MG63 (cell line): ENCODE measurements at regions not wholly inside any gene's neighbourhood (a gene's known extent, or its start where the extent isn't known, plus 50 kb on each side); places are given as distances from the start of the nearest gene placed in this dataset.

Experiments used
- DNase-seq: peaks from one replicate; pipeline ENCODE4 v3.0.0-alpha.2; 2020
- H3K27me3 ChIP-seq: fragments of 250-450 bp; sonication (Bioruptor Pico); 2 replicates; pipeline ENCODE4 v1.5.1; 2020; ENCODE audit warnings: mild to moderate bottlenecking, moderate library complexity
- H3K36me3 ChIP-seq: fragments of 250-450 bp; sonication (Bioruptor Pico); 2 replicates; pipeline ENCODE4 v1.5.1; 2020; ENCODE audit warnings: mild to moderate bottlenecking, moderate library complexity
- H3K4me3 ChIP-seq: fragments of 250-450 bp; sonication (Bioruptor Pico); 2 replicates; pipeline ENCODE4 v1.5.1; 2020; ENCODE audit warnings: mild to moderate bottlenecking, moderate library complexity
- H3K9me3 ChIP-seq: fragments of 250-450 bp; sonication (Bioruptor Pico); 2 replicates; pipeline ENCODE4 v1.5.1; 2020; ENCODE audit warnings: mild to moderate bottlenecking, moderate library complexity

DNA sequence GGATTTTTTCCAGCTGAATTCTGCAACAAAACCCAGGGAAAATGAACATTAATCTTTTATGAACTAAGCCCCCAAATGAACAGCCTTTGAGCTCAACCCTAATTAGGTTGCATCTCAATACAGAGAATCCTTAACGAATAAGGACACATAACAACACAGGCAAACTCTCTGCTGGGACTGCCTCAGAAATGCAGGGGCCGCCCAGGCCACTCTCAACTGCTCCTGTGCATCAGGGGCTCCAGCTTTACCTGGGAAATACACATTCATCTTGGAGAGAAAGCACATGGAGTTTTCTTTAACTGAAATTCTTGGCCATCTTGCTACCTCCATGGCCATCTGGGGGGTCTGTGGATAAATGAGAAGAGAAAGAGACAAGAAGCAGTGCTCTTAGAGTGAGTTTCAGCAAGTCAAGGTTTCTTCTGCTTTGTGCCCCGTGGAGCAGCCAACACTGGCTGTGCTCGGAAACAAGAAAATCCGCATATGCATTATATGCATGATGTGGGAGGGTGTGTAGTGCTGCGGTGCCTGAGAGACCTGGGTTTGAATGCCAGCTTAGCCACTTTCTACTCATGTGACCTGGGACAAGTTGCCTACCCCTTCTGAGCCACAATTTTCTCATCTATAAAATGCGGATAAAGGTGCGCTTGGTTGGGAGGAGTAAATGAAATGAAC is 81.9 kb upstream of the RCN1 start:
- H3K4me3 ChIP-seq = no peak overlapping the region
- no peak for DNase-seq
- no peaks in the 10 kb centered on the region for H3K9me3 ChIP-seq
- H3K27me3 ChIP-seq = no peaks in the 10 kb centered on the region
- no peaks in the 10 kb centered on the region for H3K36me3 ChIP-seq

DNA sequence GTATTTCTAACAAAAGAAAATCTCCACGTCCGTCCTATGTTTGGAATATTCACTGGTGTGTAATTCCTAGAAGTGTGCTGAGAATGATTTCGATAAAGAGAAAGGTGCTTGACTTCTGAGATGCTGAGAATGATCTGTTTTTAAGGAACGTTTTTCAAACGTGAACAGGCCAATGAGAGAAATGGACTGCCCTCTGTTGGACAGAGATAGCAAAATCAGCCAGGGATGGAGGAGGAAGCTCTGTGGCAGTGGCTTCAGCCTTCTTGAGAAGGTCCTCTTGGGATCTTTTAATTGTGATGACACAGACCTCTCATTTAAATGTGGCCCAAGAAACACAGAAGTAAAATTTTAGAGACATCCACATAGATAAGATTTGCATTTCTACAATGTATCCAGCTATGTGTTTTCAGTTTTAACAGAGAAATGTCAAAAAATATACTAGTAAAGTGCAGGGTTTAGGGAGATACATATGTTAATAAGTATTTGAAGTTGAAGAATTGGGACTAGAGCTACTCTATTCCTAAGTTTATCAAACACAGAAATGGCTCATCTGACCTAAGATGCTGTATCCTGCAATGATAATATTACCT is 84.0 kb upstream of the RCN1 start:
- H3K36me3 ChIP-seq = no peaks in the 10 kb centered on the region

DNA sequence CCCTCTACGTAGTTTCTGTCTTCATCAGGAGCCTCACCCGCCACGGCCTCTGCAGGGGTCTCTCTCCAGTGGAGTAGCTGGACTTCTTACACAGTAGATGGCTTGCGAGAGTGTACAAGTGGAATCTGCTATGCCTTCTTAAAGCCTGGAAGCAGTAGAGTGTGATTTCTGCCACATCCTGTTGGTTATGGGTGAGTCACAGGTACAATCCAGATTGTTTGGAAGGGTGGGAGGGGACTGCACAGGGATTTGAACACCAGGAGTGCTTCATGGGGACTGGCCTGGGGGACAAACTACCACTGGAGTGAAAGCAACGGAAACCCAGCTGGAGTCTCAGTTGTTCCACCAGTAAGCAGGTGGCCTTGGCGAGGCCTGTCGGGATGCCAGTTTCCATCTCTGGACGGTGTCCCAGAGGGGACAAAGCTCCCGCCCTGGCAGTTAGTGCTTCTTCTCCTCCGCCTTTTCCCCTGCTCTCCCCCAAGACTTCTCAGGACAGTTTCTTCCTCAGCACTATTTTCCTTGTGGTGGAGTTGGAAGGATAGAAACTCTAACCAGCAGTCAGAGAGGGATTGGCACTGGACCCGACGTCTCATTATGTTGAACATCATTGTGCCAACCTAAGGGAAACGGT is 85.0 kb upstream of the RCN1 start:
- DNase-seq = peak; percentile 45
- Histone ChIP-seq H3K36me3 (no peaks in the 10 kb centered on the region), H3K4me3 (no peak overlapping the region), H3K27me3 (no peaks in the 10 kb centered on the region), H3K9me3 (no peaks in the 10 kb centered on the region)

More for the DNA sequence above, 84.0 kb upstream of the RCN1 start:
- peak; percentile 10 for DNase-seq
- no peaks in the 10 kb centered on the region for H3K27me3 ChIP-seq
- no peaks in the 10 kb centered on the region for H3K9me3 ChIP-seq
- no peak overlapping the region for H3K4me3 ChIP-seq

DNA sequence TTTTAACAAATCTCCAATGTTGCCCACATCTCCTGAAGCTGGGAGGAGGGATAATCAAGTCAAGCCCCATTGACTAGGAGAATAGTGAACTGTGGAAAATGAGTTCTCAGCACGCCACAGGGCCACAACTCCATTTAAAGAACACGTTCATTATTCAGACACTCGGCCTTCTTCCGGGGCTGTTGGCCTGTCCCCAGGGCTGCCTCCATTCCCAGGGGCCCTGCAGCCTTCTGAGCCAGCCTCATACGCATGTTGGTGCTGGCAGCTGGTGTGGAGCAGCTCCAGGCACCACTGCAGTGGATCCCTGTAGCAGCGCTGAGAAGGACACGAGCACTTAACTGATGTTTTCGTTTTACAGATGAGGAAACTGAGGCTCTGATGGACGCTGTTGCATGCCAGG is 87.5 kb upstream of the RCN1 start:
- no peaks in the 10 kb centered on the region for H3K36me3 ChIP-seq
- no peaks in the 10 kb centered on the region for H3K27me3 ChIP-seq
- H3K4me3 ChIP-seq = no peak overlapping the region
- H3K9me3 ChIP-seq = no peaks in the 10 kb centered on the region
- no peak for DNase-seq

DNA sequence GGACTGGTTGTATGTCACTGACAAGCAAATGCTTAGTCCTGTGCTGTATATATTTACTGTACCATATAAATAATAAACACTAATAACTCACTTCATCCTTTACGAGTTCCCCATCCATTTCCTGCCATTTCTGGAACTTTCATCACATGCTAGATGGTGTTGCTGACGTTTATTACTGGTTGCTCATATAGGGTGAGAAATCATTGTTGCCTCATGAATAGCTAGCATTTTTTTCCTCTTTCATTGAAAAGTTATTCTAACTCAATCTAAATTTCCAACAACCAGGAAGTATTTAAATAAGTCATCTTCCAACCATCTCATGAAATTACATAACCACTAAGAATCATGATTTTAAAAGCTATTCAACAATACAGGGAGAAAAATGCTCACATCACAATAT is 88.6 kb upstream of the RCN1 start:
- Histone ChIP-seq H3K36me3 (no peaks in the 10 kb centered on the region), H3K4me3 (no peak overlapping the region), H3K9me3 (no peaks in the 10 kb centered on the region), H3K27me3 (no peaks in the 10 kb centered on the region)
- DNase-seq = no peak

GRCh38 chr11:31997955-31998354 is 92.9 kb upstream of the RCN1 start:
- Histone ChIP-seq H3K4me3 (no peak overlapping the region), H3K27me3 (no peaks in the 10 kb centered on the region), H3K36me3 (no peaks in the 10 kb centered on the region), H3K9me3 (no peaks in the 10 kb centered on the region)
- DNase-seq = no peak

DNA sequence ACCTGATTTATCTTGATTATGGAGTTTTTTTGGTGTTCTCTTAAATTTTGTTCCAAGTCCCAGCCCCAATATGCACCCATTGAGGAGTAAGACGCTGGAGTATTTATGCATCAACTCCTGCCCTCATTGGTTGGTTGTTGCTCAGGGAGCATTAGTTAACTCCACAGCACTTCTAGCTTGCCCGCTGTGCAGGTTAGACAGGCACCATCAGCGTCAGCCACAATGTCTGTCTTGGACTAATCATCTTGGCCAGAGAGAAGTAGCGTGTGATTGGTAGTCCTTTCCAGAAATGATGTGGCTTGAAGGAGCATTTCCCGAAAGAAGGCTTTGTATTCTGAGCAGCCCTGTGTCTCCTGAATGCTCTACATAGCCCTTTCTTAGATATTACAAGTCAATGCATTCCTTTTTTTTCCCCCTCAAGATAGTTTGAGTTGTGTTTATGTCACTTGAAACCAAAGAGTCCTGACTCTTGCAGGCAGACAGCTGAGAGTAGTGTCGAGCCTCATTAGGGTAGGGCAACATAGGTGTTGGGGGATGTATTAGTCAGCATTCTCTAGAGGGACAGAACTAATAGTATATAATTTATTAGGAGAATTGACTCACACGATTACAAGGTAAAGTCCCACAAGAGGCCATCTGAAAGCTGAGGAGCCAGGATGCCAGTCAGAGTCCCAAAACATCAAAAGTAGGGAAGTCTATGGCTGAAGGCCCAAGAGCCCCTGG is 94.6 kb upstream of the RCN1 start:
- Histone ChIP-seq H3K27me3 (no peaks in the 10 kb centered on the region), H3K4me3 (no peak overlapping the region), H3K9me3 (no peaks in the 10 kb centered on the region), H3K36me3 (no peaks in the 10 kb centered on the region)
- no peak for DNase-seq

DNA sequence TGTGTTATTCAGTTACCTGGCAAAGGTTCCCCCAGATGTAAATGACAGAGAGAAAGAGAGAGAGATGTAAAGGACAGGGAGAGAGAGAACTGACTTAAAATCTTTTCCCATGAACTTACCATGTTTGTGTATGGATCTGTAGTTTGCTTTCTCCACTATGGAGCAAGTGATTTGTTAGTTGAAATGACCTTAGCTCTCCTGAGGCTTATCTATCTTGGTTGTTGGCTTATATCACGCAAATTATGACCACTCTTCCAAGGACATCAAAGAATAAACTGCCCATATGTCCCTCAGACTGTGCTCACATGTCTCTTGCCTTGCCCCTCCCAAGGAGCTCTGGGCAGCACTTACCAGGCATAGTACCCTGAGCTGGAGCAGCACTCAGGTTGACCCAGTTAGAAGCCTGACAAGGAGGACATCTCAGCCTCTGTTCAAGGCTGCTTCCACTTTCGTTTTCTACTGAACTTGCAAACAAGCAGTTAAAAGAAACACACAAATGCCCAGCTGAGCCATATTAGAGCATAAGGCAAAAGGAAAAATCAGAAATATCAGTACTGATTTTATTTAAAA is 95.3 kb upstream of the RCN1 start:
- Histone ChIP-seq H3K4me3 (no peak overlapping the region; the same call in 1 of the 2 replicates), H3K27me3 (no peaks in the 10 kb centered on the region)
- no peak for DNase-seq

GRCh38 chr11:31995032-31995431 is 95.8 kb upstream of the RCN1 start:
- H3K36me3 ChIP-seq = no peaks in the 10 kb centered on the region
- H3K4me3 ChIP-seq = no peak overlapping the region
- H3K9me3 ChIP-seq = no peaks in the 10 kb centered on the region
- no peak for DNase-seq
- H3K27me3 ChIP-seq = no peaks in the 10 kb centered on the region

More for the DNA sequence above, 95.3 kb upstream of the RCN1 start:
- Histone ChIP-seq H3K9me3 (no peaks in the 10 kb centered on the region), H3K36me3 (no peaks in the 10 kb centered on the region)

GRCh38 chr11:31987118-31988005 is 103.5 kb upstream of the RCN1 start:
- no peak overlapping the region for H3K4me3 ChIP-seq
- H3K27me3 ChIP-seq = no peaks in the 10 kb centered on the region
- no peaks in the 10 kb centered on the region for H3K9me3 ChIP-seq
- H3K36me3 ChIP-seq = no peaks in the 10 kb centered on the region
- no peak for DNase-seq

GRCh38 chr11:31986201-31986889 is 104.5 kb upstream of the RCN1 start:
- H3K36me3 ChIP-seq = no peaks in the 10 kb centered on the region
- no peaks in the 10 kb centered on the region for H3K9me3 ChIP-seq
- peak; percentile 51 for DNase-seq
- no peak overlapping the region for H3K4me3 ChIP-seq
- H3K27me3 ChIP-seq = no peaks in the 10 kb centered on the region

DNA sequence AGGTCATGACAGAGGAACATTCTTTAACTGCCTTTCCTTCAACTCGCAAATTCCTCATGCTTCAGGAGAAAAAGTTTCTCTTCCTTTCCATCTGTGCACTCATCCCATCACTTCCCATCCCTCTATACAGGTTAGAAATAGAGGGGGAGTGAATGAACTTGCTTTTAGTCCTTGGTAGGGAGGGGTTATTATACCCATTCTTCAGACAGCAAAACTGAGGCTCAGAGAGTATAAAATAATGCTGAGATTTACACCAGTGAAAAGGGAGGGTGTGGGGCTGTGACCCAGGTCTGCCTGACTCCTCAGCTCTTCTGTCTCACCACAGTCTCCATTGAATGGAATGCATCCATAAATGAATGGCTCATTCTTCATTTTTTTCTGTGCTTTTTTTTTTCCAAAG is 109.4 kb upstream of the RCN1 start:
- no peak overlapping the region for H3K4me3 ChIP-seq
- H3K9me3 ChIP-seq = no peaks in the 10 kb centered on the region
- no peaks in the 10 kb centered on the region for H3K36me3 ChIP-seq
- no peaks in the 10 kb centered on the region for H3K27me3 ChIP-seq
- DNase-seq = no peak

DNA sequence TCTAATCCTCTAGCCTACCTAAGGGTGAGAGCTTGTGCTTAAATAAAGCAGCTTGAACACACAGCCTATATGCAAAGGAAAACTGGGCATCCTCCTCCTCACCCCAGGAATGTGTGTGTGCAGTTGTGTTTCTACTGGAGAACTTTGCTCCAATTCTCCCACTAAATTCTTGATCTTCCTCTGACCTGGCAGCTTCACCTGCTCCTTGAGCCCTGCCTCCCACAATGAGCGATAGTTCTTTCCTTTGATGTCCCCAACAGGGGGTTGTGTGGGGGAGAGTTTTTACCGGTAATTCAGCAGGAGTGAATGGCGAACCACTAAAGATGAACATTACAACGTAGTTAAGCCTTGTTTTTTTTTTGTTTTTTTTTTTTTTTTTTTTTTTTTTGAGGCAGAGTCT is 113.5 kb upstream of the RCN1 start:
- no peaks in the 10 kb centered on the region for H3K27me3 ChIP-seq
- no peaks in the 10 kb centered on the region for H3K9me3 ChIP-seq
- H3K4me3 ChIP-seq = no peak overlapping the region
- no peak for DNase-seq
- no peaks in the 10 kb centered on the region for H3K36me3 ChIP-seq

- Histone ChIP-seq H3K27me3 (no peaks in the 10 kb centered on the region), H3K4me3 (no peak overlapping the region), H3K36me3 (no peaks in the 10 kb centered on the region), H3K9me3 (no peaks in the 10 kb centered on the region)
- peak; percentile 80 for DNase-seq
Observed at GRCh38 chr11:31974366-31975136, 116.3 kb upstream of the RCN1 start.

- no peak for DNase-seq
- Histone ChIP-seq H3K9me3 (no peaks in the 10 kb centered on the region), H3K4me3 (no peak overlapping the region), H3K36me3 (no peaks in the 10 kb centered on the region), H3K27me3 (no peaks in the 10 kb centered on the region)
Observed at GRCh38 chr11:31973172-31973571, 117.7 kb upstream of the RCN1 start.
